Activated CD4-positive, alpha-beta T cell treated with anti-CD3 and anti-CD28 coated beads, Interleukin-2, amount 50 U/mL, for 24 hours (primary cell): ENCODE measurements at regions not wholly inside any gene's neighbourhood (a gene's known extent, or its start where the extent isn't known, plus 50 kb on each side); places are given as distances from the start of the nearest gene placed in this dataset.
"Not testable (repeated sequence)": the region's sequence is repeated elsewhere in the genome, so short reads cannot be mapped to it uniquely, and the experiment has no call there.

Experiments
- DNase-seq, 2 donors: peaks; one replicate each; pipeline ENCODE4 v3.0.0-alpha.2; 2020; ENCODE audit warnings: low read depth in 1 of 2, low spot score in 1 of 2

DNA sequence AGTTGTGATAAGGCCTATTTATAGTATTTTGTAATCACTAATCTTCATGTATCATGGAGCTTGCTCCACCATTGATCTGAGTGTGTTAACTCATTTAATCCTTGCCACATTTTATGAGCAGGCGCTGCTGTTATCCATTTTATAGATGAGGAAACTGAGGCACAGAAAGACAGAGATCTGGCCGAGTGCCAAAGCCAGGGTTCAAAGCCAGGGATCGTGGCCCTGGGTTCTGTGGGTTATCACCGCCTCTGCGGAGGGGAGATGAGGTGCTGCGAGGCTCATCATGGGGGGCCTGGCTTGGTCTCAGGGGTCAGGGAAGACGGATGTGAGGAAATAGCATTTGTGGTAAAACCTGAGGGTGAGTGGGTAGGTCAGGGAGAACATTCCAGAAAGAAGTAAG lies 193.9 kb downstream of the KLRB1 start:
- not testable (repeated sequence) for DNase-seq

DNA sequence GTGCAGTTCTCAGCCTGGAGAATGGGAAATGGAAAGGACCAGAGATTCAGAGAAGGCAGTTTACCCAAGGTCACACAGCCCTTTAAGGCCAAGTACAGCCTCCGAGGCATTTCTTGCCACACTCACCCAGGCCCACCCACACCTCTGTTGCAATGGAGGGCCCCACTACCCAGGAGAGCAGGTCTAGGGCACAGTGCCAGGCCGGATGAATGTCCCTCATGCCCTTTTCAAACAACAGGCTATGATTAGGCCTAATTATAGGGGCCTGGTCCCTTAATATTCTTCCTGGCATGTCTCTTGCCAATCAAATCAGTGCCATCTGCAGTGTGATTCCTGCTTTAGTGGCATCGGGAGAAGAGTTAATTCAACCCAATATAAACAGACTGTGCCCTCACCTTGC lies 195.3 kb downstream of the KLRB1 start:
- DNase-seq = not testable (repeated sequence)

DNA sequence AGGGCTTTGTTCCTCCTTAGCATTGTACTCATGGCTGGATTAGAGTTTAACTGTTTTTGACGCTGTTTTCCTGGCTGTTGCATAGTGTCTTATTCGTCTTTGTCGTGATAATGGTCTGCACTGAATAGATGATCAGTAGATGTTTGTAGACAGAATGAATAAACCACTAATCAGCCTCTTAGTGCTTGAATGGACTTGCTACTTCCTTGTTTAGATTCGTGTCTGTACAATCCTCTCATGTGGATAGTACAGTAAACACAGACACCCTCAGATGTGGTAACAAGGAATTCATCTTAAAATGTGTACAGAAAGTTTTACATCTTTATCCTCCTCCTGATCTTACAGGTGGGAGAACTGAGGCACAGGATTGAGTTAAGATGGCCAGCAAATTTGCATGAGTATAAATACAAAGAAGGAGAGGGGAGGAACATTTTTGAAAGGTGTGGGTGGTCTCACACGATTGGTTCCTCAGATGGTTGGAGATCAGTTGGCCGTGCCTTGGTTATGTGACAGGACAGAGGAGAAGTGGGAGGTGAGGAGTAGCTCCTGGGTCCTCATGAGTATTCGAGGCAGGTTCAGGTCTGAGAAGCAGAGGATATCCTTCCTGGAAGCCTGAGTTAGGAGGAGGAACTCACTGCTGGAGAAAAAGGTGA lies 196.0 kb downstream of the KLRB1 start:
- DNase-seq = not testable (repeated sequence)

DNA sequence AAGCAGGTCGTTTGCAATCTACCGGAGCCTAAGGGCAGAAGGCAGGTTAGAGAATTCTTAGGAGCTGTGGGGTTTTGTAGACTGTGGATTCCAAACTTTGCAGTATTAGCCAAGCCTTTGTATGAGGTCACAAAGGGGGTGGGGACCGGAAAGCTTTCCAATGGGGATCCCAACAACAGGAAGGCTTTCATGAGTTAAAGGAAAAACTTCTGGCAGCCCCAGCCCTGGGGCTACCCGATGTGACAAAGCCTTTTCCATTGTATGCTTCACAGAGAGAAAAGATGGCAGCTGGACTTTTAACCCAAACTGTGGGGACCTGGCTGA lies 199.2 kb upstream of the PZP start:
- DNase-seq = not testable (repeated sequence)

DNA sequence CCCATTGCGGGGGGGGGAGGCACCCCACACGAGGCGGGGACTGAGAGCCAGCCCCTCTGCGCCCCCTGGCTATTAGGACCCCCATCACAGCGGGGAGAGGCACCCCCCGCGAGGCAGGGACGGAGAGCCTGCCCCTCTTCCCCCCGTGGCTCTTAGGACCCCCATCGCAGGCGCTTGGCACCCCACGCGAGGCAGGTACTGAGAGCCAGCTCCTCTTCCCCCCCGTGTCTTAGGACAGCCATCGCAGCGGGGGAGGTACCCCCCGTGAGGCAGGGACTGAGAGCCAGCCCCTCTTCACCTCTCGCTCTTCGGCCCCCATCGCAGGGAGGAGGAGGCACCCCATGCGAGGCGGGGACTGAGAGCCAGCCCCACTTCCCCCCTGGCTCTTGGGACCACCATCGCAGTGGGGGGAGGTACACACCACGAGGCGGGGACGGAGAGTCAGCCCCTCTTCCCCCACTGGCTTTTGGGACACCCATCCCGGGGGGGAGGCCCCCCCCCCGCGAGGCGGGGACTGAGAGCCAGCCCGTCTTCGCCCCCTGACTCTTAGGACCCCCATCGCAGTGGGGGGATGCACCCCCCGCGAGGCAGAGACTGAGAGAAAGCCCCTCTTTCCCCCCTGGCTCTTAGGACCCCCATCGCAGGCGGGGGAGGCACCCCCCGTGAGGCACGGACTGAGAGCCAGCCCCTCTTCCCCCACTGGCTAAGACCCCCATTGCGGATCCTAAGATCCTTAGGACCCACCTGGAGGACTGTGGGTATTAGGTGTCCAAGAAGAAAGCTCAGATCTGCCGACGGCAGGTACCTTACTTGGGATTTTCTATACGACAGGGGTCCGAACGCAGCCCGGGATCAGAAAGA lies 198.6 kb upstream of the PZP start:
- no peak for DNase-seq

DNA sequence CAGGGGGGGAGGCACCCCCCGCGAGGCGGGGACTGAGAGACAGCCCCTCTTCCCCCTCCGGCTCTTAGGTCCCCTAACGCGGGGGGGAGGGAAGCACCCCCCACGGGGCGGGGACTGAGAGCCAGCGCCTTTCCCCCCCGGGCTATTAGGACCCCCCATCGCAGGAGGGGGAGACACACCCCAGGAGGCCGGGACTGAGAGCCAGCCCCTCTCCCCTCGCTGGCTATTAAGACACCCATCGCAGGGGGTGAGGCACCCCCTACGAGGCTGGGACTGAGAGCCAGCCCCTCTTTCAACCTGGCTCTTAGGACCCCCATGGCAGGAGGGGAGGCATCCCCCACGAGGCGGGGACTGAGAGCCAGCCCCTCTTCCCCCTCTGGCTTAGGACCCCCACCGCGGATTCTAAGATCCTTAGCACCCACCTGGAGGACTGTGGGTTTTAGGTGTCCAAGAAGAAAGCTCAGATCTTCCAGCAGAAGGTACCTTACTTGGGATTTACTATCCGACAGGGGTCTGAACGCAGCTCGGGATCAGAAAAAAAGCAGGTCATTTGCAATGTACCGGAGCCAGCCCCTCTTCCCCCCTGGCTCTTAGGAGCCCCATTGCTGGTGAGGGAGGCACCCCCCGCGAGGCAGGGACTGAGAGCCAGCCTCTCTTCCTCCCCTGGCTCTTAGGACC lies 197.8 kb upstream of the PZP start:
- no peak for DNase-seq

DNA sequence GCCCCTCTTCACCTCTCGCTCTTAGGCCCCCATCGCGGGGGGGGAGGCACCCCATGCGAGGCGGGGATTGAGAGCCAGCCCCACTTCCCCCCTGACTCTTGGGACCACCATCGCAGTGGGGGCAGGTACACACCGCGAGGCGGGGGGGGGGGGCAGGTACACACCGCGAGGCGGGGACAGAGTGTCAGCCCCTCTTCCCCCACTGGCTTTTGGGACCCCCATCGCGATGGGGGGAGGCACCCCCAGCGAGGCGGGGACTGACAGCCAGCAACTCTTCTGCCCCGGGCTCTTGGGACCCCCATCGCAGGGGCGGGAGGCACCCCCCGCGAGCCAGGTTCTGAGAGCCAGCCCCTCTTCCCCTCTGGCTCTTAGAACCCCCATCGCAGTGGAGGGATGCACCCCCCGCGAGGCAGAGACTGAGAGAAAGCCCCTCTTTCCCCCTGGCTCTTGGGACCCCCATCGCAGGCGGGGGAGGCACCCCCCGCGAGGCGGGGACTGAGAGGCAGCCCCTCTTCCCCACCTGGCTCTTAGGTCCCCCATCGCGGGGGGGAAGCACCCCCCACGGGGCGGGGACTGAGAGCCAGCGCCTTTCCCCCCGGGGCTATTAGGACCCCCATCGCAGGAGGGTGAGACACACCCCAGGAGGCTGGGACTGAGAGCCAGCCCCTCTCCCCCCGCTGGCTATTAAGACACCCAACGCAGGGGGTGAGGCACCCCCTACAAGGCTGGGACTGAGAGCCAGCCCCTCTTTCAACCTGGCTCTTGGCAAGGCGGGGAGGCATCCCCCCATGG lies 196.5 kb upstream of the PZP start:
- DNase-seq = no peak

DNA sequence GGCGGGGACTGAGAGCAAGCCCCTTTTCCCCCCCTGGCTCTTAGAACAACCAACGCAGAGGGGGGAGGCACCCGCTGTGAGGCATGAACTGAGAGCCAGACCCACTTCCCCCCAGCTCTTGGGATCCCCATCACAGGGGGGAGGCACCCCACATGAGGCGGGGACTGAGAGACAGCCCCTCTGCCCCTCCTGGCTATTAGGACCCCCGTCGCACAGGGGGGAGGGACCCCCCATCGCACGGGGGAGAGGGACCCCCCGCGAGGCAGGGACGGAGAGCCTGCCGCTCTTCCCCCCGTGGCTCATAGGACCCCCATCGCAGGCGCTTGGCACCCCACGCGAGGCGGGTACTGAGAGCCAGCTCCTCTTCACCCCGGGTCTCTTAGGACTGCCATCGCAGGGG lies 195.8 kb upstream of the PZP start:
- DNase-seq = no peak

DNA sequence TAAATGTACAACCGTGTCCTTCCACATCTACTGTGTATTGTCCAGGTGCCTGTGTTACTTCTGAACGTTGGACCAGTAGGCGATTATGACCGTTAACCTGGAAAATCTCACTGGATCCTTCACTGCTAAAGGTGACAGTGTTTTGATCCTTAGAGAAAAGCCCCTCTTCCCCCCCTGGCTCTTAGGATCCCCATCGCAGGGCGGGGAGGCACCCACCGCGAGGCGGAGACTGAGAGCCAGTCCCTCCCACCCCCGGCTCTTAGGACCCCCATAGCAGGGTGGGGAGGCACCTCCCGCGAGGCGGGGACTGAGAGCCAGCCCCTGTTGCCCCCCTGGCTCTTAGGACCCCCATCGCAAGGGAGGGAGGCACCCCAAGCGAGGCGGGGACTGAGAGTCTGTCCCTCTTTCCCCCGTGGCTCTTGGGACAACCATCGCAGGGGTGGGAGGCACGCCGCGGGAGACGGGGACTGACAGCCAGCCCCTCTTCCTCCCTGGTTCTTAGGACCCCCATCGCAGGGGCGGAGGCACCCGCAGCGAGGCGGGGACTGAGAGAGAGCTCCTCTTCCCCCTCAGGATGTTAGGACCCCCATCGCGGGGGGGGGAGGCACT lies 194.3 kb upstream of the PZP start:
- DNase-seq = not testable (repeated sequence)

DNA sequence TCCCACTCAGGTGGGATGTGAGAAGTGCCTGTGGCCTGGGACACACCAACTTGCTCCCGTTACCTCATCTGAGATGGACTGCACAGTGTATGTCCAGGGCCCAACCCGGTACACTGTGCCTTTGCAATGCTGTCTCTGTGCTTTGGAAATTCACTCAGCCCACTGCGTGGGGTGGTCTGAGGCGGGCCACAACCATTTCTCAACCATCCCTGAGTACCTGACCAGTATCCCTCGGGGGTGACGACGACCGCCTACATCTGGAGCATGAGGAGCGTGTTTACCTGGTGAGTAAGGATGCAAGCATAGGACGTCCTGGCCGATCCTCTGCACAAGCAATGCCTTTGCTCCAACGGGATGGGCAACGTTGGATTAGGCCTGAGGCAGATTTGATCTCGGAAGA lies 188.2 kb upstream of the PZP start:
- not testable (repeated sequence) for DNase-seq

DNA sequence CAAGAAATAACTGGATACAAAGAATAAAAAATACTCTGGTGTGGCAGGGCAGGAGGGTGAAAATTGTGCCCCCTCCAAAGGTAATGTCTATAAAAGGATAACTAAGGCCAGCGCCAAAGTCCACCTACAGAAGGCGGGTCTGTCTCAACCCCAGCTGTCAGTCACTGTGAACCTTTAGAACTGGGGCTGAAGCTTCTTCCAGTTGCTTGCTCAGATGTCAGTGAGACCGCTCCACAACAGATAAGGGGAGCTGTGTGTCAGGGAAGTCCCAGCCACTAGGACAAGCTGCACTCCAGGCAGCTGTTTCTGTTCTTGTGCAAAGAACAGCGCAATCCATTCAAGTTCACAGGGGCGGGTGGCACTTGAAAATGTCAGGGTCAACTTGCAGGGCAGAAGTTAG lies 187.0 kb upstream of the PZP start:
- not testable (repeated sequence) for DNase-seq

DNA sequence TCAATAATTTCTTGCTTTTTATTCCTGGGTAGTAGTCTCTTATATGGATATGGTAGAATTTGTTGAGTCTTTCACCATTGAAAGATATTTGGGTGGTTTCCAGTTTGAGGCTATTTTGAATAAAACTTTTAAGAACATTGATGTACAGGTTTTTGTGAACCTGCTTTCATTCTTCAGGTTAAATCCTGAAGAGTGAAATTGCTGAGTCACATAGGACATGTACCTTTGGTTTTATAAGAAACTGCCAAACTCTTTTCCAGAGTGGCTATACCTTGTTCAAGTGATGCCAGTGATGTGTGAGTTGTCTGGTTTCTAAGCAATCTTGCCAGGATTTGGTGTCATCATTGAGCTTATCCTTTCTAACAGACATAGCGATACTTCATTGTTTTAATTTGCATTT lies 184.6 kb upstream of the PZP start:
- no peak for DNase-seq

DNA sequence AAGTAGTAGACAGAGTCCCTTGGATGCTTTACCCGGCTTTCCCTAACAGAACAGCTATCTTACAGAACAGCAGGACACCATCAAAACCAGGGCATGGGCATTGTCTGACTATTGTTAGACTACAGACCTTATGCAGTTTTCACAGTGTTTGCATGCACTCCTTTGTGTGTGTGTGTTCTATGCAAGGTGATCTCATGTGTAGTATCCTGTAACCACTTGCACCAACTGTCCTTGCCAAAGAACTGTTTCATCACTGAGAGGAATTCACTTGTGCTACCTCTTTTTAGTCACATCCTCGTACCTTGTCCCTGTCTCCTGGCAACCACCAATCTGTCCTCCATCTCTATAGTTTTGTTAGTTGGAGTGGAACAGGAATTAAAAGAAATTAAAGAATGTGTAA lies 183.6 kb upstream of the PZP start:
- no peak for DNase-seq

DNA sequence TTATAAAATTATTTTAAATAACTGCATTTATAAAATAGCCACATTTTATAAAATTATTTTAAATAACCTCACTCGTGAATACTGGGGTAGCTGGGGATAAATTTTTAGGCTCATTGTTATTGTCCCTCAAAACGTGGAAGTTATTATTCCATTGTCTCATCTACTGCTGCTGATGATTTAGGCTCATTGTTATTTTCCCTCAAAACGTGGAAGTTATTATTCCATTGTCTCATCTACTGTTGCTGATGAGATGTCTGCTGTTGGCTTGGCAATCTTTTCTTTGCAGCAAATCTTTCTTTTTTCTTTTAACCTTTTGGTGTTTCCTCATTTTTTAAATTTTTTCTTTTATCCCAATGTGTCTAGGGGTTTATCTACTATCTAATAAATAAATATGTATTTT lies 182.6 kb upstream of the PZP start:
- DNase-seq = no peak

DNA sequence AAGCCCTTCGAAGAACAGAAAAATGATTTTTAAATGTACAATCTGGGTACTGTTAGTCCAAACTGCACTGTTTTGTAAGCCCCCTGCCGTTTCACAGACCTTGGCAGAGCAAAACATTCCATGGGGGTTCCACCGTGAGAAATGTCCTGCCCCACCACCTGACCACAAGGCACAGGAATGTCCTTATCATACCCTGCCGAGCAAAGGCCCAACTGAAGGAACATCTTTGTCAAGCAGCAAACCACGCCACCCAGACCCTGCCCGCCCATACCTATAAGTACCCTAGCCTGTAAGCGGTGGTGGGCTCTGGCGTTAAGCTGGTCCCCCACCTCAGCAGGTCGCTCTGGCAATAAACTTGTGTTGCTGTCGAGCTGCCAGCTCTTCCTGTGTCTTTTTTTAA lies 181.6 kb upstream of the PZP start:
- DNase-seq = no peak

DNA sequence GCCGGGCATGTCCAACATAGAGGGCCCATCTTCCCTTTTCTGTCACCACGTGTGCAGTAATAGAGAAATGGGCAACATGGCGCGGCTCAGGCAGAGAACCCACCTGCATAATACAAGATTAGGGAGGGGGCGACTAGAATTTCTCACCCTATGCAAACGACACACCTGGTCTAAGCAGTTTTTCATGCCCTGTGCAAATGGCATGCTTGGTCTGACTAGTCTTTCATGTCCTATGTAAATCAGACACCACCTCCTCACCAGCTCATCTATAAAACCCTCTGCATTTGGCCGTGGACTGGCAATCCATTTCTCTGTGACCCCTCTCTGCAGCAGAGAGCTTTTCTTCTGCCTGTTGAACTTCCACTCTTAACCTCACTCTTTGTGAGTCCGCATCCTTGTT lies 180.2 kb upstream of the PZP start:
- DNase-seq = no peak

DNA sequence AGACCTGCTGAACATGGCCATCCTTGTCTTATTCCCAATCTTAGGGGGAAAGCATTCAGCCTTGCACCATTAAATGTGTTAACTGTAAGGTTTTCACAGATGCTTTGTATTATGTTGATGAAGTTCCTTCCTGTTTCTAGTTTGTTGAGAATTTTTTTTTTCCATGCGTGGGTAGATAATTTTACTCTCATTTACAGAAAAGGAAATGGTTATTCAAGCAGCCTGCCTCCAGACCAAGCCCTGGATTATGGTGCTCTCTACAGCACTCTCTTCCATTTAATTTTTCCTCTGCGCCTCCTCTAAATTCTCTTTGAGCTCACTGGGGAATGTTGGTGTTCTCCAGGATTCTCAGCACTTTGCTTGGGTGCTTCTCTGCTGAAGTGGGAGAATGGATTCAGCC lies 179.3 kb upstream of the PZP start:
- DNase-seq = no peak

DNA sequence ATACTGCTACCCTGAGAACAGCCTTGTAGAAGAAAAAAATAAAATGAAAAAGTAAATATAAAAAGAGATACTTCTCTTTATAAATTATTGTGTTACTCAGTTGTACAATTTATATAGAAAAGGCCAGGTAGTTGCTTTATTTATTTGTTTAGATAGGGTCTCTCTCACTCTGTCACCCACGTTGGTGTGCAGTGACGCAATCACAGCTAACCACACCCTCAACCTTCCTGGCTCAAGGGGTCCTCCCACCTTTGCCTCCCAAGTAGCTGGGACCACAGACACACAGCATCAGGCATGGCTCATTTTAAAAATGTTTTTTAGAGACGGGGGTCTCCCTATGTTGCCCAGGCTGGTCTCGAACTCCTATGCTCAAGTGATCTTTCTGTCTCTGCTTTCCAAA lies 175.4 kb upstream of the PZP start:
- no peak for DNase-seq

DNA sequence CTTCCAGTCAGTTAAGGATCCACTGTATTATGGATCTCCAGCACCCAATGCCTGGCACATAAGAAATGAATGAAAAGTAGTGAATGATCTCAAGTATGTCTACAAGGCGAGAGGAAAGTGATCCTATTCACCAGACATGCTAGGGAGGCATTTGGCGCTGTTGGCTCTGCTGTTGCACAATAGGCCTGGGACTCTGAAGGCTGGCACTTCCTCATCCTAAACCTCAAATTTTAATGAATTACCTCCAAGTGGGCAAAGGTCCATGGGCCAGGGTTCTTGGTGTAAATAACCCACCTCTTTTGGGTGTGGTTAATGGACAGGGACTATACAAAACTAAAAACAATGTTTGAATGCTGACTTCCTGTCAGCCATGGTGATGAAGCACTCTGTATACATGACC lies 173.4 kb upstream of the PZP start:
- no peak for DNase-seq

DNA sequence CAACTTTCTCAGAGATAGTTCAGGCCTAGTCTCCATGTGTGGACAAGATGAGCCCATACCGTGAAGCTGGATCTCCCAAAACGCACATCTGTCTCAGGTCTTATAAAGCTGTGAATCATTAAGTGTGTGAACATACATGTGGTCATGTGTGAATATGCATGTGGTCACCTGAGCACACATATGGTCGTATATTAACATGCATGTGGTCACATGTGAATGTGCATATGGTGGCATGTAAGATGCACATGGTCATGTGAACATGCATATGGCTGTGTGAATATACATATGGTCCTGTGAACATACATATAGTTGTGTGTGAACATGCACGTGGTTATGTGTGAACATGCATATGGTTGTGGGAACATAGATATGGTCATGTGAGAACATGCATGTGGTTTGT lies 172.5 kb upstream of the PZP start:
- no peak for DNase-seq
